ENCODE measurements at regions not wholly inside any gene's neighbourhood (a gene's known extent, or its start where the extent isn't known, plus 50 kb on each side); places are given as distances from the start of the nearest gene placed in this dataset.

- H3K9me1 ChIP-seq (replicated peaks; ENCODE audit: control insufficient read depth, extremely low read depth, insufficient read depth, low read length) = no peaks in the 10 kb centered on the region
- H3K4me3 ChIP-seq (replicated peaks in 1 of 3; ENCODE audit: insufficient read depth in 1 of 3, low read depth in 1 of 3, low read length in 3 of 3) = no peak overlapping the region
- no TSS peak for BruUV-seq (replicated peaks)
- dilution Hi-C loops (cut with MboI; ENCODE audit: extremely low pct_ligation_motif_present, low sequenced_read_pairs) (no loop called here), intact Hi-C loops (cut with micrococcal nuclease) (no loop called here)
- no peaks in the 10 kb centered on the region for H3K27me3 ChIP-seq (ENCODE audit: control insufficient read depth in 2 of 2, insufficient read depth in 2 of 2, low read length in 2 of 2)
- peak; percentile 83 for DNase-seq (ENCODE audit: low read depth, low spot score)
- ChIA-PET POLR2A (no interaction called here), CTCF (no interaction called here)
- H3K79me2 ChIP-seq (ENCODE audit: control insufficient read depth, insufficient read depth, low read length) = no peaks in the 10 kb centered on the region
- peak overlapping the region; percentile 65 for H3K4me2 ChIP-seq (ENCODE audit: insufficient read depth, low read length)
- H3K27ac ChIP-seq (ENCODE audit: insufficient read depth, low read depth, low read length) = no peak overlapping the region
- H3K9ac ChIP-seq (replicated peaks; ENCODE audit: extremely low read depth, insufficient read depth, low read length) = no peak overlapping the region
- H4K20me1 ChIP-seq (replicated peaks; ENCODE audit: control insufficient read depth, extremely low read depth, insufficient read depth, low read length) = no peaks in the 10 kb centered on the region
- H3K4me1 ChIP-seq (ENCODE audit: control insufficient read depth, extremely low read depth, insufficient read depth, low read length) = peaks cover 9% of the 10 kb centered on the region
- FAIRE-seq = peak; percentile 4
- H3K9me3 ChIP-seq (replicated peaks; ENCODE audit: control insufficient read depth, insufficient read depth, low read length) = no peaks in the 10 kb centered on the region
- no peak for TF ChIP-seq GATA2 (IDR thresholded peaks at IDR 0.05; ENCODE audit: insufficient read depth, insufficient read length, low read depth, low read length)
- TF ChIP-seq FOS (IDR thresholded peaks at IDR 0.05; ENCODE audit: borderline replicate concordance, insufficient read depth, low read length) = no peak
- no peak for TF ChIP-seq MYC (IDR thresholded peaks at IDR 0.05; ENCODE audit: low read depth, low read length)
- no peak for TF ChIP-seq POLR2A (IDR thresholded peaks at IDR 0.05; ENCODE audit: low read depth, low read length)
- TF ChIP-seq CTCF (IDR thresholded peaks at IDR 0.05; ENCODE audit: extremely low read depth in 1 of 2, insufficient read depth in 1 of 2, low read depth in 1 of 2, low read length in 2 of 2) = no peak
- TF ChIP-seq EZH2 (IDR thresholded peaks at IDR 0.05; ENCODE audit: borderline replicate concordance, low read depth, low read length, severe bottlenecking) = no peak
- no peak for TF ChIP-seq POLR2AphosphoS5 (IDR thresholded peaks at IDR 0.05; ENCODE audit: insufficient read depth, low read depth, low read length)
- TF ChIP-seq JUN (IDR thresholded peaks at IDR 0.05; ENCODE audit: borderline replicate concordance, insufficient read depth, insufficient read length, low read depth) = no peak
- no peak for TF ChIP-seq MAX (IDR thresholded peaks at IDR 0.05; ENCODE audit: insufficient read depth, insufficient read length)
- H2AFZ ChIP-seq (ENCODE audit: low read depth, low read length) = no peak overlapping the region
- H3K36me3 ChIP-seq (ENCODE audit: control insufficient read depth in 2 of 2, extremely low read depth in 1 of 2, insufficient read depth in 2 of 2, low read length in 2 of 2) = no peaks in the 10 kb centered on the region
Measured at GRCh38 chr13:61927648-61928047, 512.0 kb upstream of the PCDH20 start.

Measured in endothelial cell of umbilical vein (primary cell).